GM23338 (cell line): ENCODE measurements at regions not wholly inside any gene's neighbourhood (a gene's known extent, or its start where the extent isn't known, plus 50 kb on each side); places are given as distances from the start of the nearest gene placed in this dataset.

ENCODE experiments used
- ATAC-seq: fragments of 200-7000 bp; cut with Tn5 transposase; 3 replicates; pipeline ENCODE4 v1.9.1; 2020
- DNase-seq: peaks from one replicate; pipeline ENCODE4 v3.0.0-alpha.2; 2015; ENCODE audit warnings: low spot score
- H2AFZ ChIP-seq: fragments of 200-600 bp; sonication (generic); 2 replicates; pipeline ENCODE4 v1.8.0; 2016; ENCODE audit warnings: antibody characterized with exemption, mild to moderate bottlenecking, moderate library complexity
- H3F3A ChIP-seq: fragments of 200-600 bp; sonication (generic); replicated peaks from 2 replicates; pipeline ENCODE4 v1.8.0; 2017; ENCODE audit warnings: antibody characterized with exemption, mixed run types, low read depth
- H3K27ac ChIP-seq: fragments of 200-600 bp; sonication (generic); 2 replicates; pipeline ENCODE4 v1.6.1; 2016; ENCODE audit warnings: low read depth
- H3K27me3 ChIP-seq: fragments of 200-600 bp; sonication (generic); 2 replicates; pipeline ENCODE4 v1.8.0; 2016; ENCODE audit warnings: mild to moderate bottlenecking, mixed run types, moderate library complexity; ENCODE audit not compliant: insufficient read depth
- H3K36me3 ChIP-seq: fragments of 200-600 bp; sonication (generic); 2 replicates; pipeline ENCODE4 v1.8.0; 2016; ENCODE audit warnings: mild to moderate bottlenecking; ENCODE audit not compliant: insufficient read depth
- H3K4me1 ChIP-seq: fragments of 200-600 bp; sonication (generic); 2 replicates; pipeline ENCODE4 v1.8.0; 2016; ENCODE audit warnings: mild to moderate bottlenecking, moderate library complexity; ENCODE audit not compliant: insufficient read depth
- H3K4me2 ChIP-seq: fragments of 200-600 bp; sonication (generic); 2 replicates; pipeline ENCODE4 v1.7.1; 2017; ENCODE audit warnings: mixed run types
- H3K4me3 ChIP-seq: fragments of 200-600 bp; sonication (generic); 2 replicates; pipeline ENCODE4 v1.6.1; 2016; ENCODE audit warnings: mixed run types
- H3K79me2 ChIP-seq: fragments of 200-600 bp; sonication (generic); replicated peaks from 2 replicates; pipeline ENCODE4 v1.8.0; 2017; ENCODE audit warnings: mild to moderate bottlenecking; ENCODE audit not compliant: insufficient read depth
- H3K9me2 ChIP-seq: fragments of 200-600 bp; sonication (generic); 2 replicates; pipeline ENCODE4 v1.8.0; 2017; ENCODE audit not compliant: insufficient read depth
- H4K20me1 ChIP-seq: fragments of 200-600 bp; sonication (generic); replicated peaks from 2 replicates; pipeline ENCODE4 v1.8.0; 2017; ENCODE audit warnings: mild to moderate bottlenecking; ENCODE audit not compliant: insufficient read depth
- H3K27ac Mint-ChIP-seq: 2 replicates; pipeline ENCODE4 v1.8.0; 2020; ENCODE audit warnings: inconsistent platforms, mild to moderate bottlenecking, moderate library complexity, mixed read lengths
- H3K27me3 Mint-ChIP-seq: 3 replicates; pipeline ENCODE4 v1.8.0; 2022; ENCODE audit warnings: low read depth, mild to moderate bottlenecking, moderate library complexity, mixed read lengths, inconsistent platforms; ENCODE audit not compliant: insufficient read depth, poor library complexity
- H3K36me3 Mint-ChIP-seq: 3 replicates; pipeline ENCODE4 v1.8.0; 2021; ENCODE audit warnings: low read depth, mild to moderate bottlenecking, inconsistent platforms, moderate library complexity, mixed read lengths
- H3K4me1 Mint-ChIP-seq: 3 replicates; pipeline ENCODE4 v1.8.0; 2020; ENCODE audit warnings: mild to moderate bottlenecking, inconsistent platforms, mixed read lengths
- H3K4me3 Mint-ChIP-seq: 3 replicates; pipeline ENCODE4 v1.8.0; 2021; ENCODE audit warnings: moderate library complexity, mild to moderate bottlenecking, inconsistent platforms, mixed read lengths
- H3K9me3 Mint-ChIP-seq: 3 replicates; pipeline ENCODE4 v1.8.0; 2020; ENCODE audit warnings: moderate library complexity, mild to moderate bottlenecking, inconsistent platforms, mixed read lengths
- CREB1 ChIP-seq: fragments of 250-450 bp; sonication (Bioruptor Pico); IDR thresholded peaks from 2 replicates; pipeline ENCODE4 v1.5.0; 2020; ENCODE audit warnings: low read depth, mild to moderate bottlenecking, moderate library complexity
- ETS1 ChIP-seq: IDR thresholded peaks from 2 replicates; pipeline ENCODE4 v1.6.1; 2016; ENCODE audit warnings: antibody characterized with exemption
- EZH2 ChIP-seq: fragments of 200-600 bp; sonication (generic); IDR thresholded peaks from one replicate; pipeline ENCODE4 v1.8.0; 2017; ENCODE audit warnings: antibody characterized with exemption, mild to moderate bottlenecking, low read depth; ENCODE audit not compliant: unreplicated experiment
- EZH2phosphoT487 ChIP-seq: fragments of 200-600 bp; sonication (generic); IDR thresholded peaks from one replicate; pipeline ENCODE4 v1.8.1; 2018; ENCODE audit warnings: antibody characterized with exemption; ENCODE audit not compliant: unreplicated experiment
- NANOG ChIP-seq: IDR thresholded peaks from 2 replicates; pipeline ENCODE4 v1.6.1; 2016; ENCODE audit warnings: antibody characterized with exemption, borderline replicate concordance
- POLR2AphosphoS5 ChIP-seq: IDR thresholded peaks from 2 replicates; pipeline ENCODE4 v1.6.1; 2016; ENCODE audit warnings: antibody characterized with exemption, low read depth
- REST ChIP-seq: IDR thresholded peaks from one replicate; pipeline ENCODE4 v1.6.1; 2018; ENCODE audit warnings: antibody characterized with exemption; ENCODE audit not compliant: unreplicated experiment
- STAT1 ChIP-seq: IDR thresholded peaks from one replicate; pipeline ENCODE4 v1.6.1; 2016; ENCODE audit warnings: antibody characterized with exemption; ENCODE audit not compliant: unreplicated experiment
- ZNF114 ChIP-seq: fragments of 250-450 bp; sonication (Bioruptor Pico); IDR thresholded peaks from 2 replicates; pipeline ENCODE4 v1.5.0; 2020; ENCODE audit warnings: mild to moderate bottlenecking, moderate library complexity
- ZNF331 ChIP-seq: fragments of 250-450 bp; sonication (Bioruptor Pico); IDR thresholded peaks from 2 replicates; pipeline ENCODE4 v1.5.0; 2020; ENCODE audit warnings: low read depth, mild to moderate bottlenecking, moderate library complexity
- ZNF462 ChIP-seq: fragments of 250-450 bp; sonication (Bioruptor Pico); IDR thresholded peaks from 2 replicates; pipeline ENCODE4 v1.5.0; 2020; ENCODE audit warnings: mild to moderate bottlenecking, moderate library complexity

GRCh38 chr6:87808005-87808757 is 106.1 kb upstream of the AKIRIN2 start:
- Histone ChIP-seq H3K27me3 (no peaks in the 10 kb centered on the region), H3K9me2 (peaks cover 4% of the 10 kb centered on the region; the same call in 1 of the 2 replicates), H3K79me2 (no peaks in the 10 kb centered on the region), H4K20me1 (no peaks in the 10 kb centered on the region), H3K27ac (no peak overlapping the region), H3F3A (no peaks in the 10 kb centered on the region), H3K36me3 (no peaks in the 10 kb centered on the region), H3K4me1 (no peaks in the 10 kb centered on the region), H3K4me3 (no peak overlapping the region), H2AFZ (no peak overlapping the region), H3K4me2 (no peak overlapping the region)
- H3K9me3 Mint-ChIP-seq = no peaks in the 10 kb centered on the region
- H3K4me1 Mint-ChIP-seq = no peaks in the 10 kb centered on the region
- no peaks in the 10 kb centered on the region for H3K36me3 Mint-ChIP-seq
- H3K27me3 Mint-ChIP-seq = peaks cover 8% of the 10 kb centered on the region
- DNase-seq = no peak
- no peak overlapping the region for H3K4me3 Mint-ChIP-seq
- ATAC-seq = no peak
- TF ChIP-seq ZNF462 (CRISPR knock-in tag) (no peak), POLR2AphosphoS5 (no peak), ETS1 (no peak), CREB1 (CRISPR knock-in tag) (no peak), REST (no peak), EZH2 (no peak), EZH2phosphoT487 (no peak), NANOG (no peak), ZNF331 (CRISPR knock-in tag) (no peak), STAT1 (no peak), ZNF114 (CRISPR knock-in tag) (no peak)
- no peak overlapping the region for H3K27ac Mint-ChIP-seq
